ENCODE measurements at regions not wholly inside any gene's neighbourhood (a gene's known extent, or its start where the extent isn't known, plus 50 kb on each side); places are given as distances from the start of the nearest gene placed in this dataset.

GRCh38 chr2:5098286-5098685 is 593.9 kb upstream of the SOX11 start:
- in situ Hi-C loops (cut with MboI; ENCODE audit: low sequenced_read_pairs): no loop called here

GRCh38 chr2:5102823-5103222 is 589.4 kb upstream of the SOX11 start:
- in situ Hi-C loops (cut with MboI; ENCODE audit: low sequenced_read_pairs): no loop called here

GRCh38 chr2:5111581-5111980 is 580.6 kb upstream of the SOX11 start:
- in situ Hi-C loops (cut with MboI; ENCODE audit: low sequenced_read_pairs): no loop called here

GRCh38 chr2:5119046-5119445 is 573.1 kb upstream of the SOX11 start:
- in situ Hi-C loops (cut with MboI; ENCODE audit: low sequenced_read_pairs): no loop called here

GRCh38 chr2:5121121-5121520 is 571.1 kb upstream of the SOX11 start:
- in situ Hi-C loops (cut with MboI; ENCODE audit: low sequenced_read_pairs): no loop called here

- in situ Hi-C loops (cut with MboI; ENCODE audit: low sequenced_read_pairs): no loop called here
Observed at GRCh38 chr2:5121642-5122041, 570.5 kb upstream of the SOX11 start.

- in situ Hi-C loops (cut with MboI; ENCODE audit: low sequenced_read_pairs): no loop called here
Observed at GRCh38 chr2:5123582-5124196, 568.5 kb upstream of the SOX11 start.

GRCh38 chr2:5125017-5125730 is 567.0 kb upstream of the SOX11 start:
- in situ Hi-C loops (cut with MboI; ENCODE audit: low sequenced_read_pairs): no loop called here

GRCh38 chr2:5132281-5132680 is 559.9 kb upstream of the SOX11 start:
- in situ Hi-C loops (cut with MboI; ENCODE audit: low sequenced_read_pairs): no loop called here

- in situ Hi-C loops (cut with MboI; ENCODE audit: low sequenced_read_pairs): no loop called here
Observed at GRCh38 chr2:5140347-5140746, 551.8 kb upstream of the SOX11 start.

- in situ Hi-C loops (cut with MboI; ENCODE audit: low sequenced_read_pairs): no loop called here
Observed at GRCh38 chr2:5144159-5144558, 548.0 kb upstream of the SOX11 start.

- in situ Hi-C loops (cut with MboI; ENCODE audit: low sequenced_read_pairs): no loop called here
Observed at GRCh38 chr2:5145053-5145452, 547.1 kb upstream of the SOX11 start.

GRCh38 chr2:5145801-5146200 is 546.4 kb upstream of the SOX11 start:
- in situ Hi-C loops (cut with MboI; ENCODE audit: low sequenced_read_pairs): no loop called here

- in situ Hi-C loops (cut with MboI; ENCODE audit: low sequenced_read_pairs): no loop called here
Observed at GRCh38 chr2:5148392-5149085, 543.6 kb upstream of the SOX11 start.

- in situ Hi-C loops (cut with MboI; ENCODE audit: low sequenced_read_pairs): no loop called here
Observed at GRCh38 chr2:5150871-5151270, 541.3 kb upstream of the SOX11 start.

GRCh38 chr2:5164776-5165525 is 527.2 kb upstream of the SOX11 start:
- in situ Hi-C loops (cut with MboI; ENCODE audit: low sequenced_read_pairs): no loop called here

- in situ Hi-C loops (cut with MboI; ENCODE audit: low sequenced_read_pairs): no loop called here
Observed at GRCh38 chr2:5172923-5173322, 519.3 kb upstream of the SOX11 start.

GRCh38 chr2:5173876-5174535 is 518.2 kb upstream of the SOX11 start:
- in situ Hi-C loops (cut with MboI; ENCODE audit: low sequenced_read_pairs): no loop called here

GRCh38 chr2:5175231-5175630 is 517.0 kb upstream of the SOX11 start:
- in situ Hi-C loops (cut with MboI; ENCODE audit: low sequenced_read_pairs): no loop called here

- in situ Hi-C loops (cut with MboI; ENCODE audit: low sequenced_read_pairs): no loop called here
Observed at GRCh38 chr2:5176764-5177163, 515.4 kb upstream of the SOX11 start.

- in situ Hi-C loops (cut with MboI; ENCODE audit: low sequenced_read_pairs): no loop called here
Observed at GRCh38 chr2:5183031-5183430, 509.2 kb upstream of the SOX11 start.
